ENCODE measurements at regions not wholly inside any gene's neighbourhood (a gene's known extent, or its start where the extent isn't known, plus 50 kb on each side); places are given as distances from the start of the nearest gene placed in this dataset. TPM values are rescaled to one million over a fixed set of nuclear protein-coding genes. Genes with fewer than 3 reads are reported as not detected.

- no peak for DNase-seq
- H3K4me2 ChIP-seq (ENCODE audit: low read length, poor library complexity, severe bottlenecking): no peak overlapping the region
- no peak overlapping the region for H2BK5ac ChIP-seq (ENCODE audit: low read depth, low read length, poor library complexity, severe bottlenecking)
- H2BK12ac ChIP-seq (ENCODE audit: low read length in 2 of 2): no peak overlapping the region
- H3K18ac ChIP-seq (ENCODE audit: low read depth in 1 of 2, low read length in 2 of 2): no peak overlapping the region
- no peak overlapping the region for H4K8ac ChIP-seq (ENCODE audit: low read length)
- no peaks in the 10 kb centered on the region for H3K9me3 ChIP-seq (ENCODE audit: control insufficient read depth, low read length)
- H3K79me1 ChIP-seq (replicated peaks; ENCODE audit: low read length, poor library complexity, severe bottlenecking): no peaks in the 10 kb centered on the region
- H3K9ac ChIP-seq (ENCODE audit: low read length): no peak overlapping the region
- no peak overlapping the region for H3K4me3 ChIP-seq (ENCODE audit: insufficient read depth in 1 of 2, low read depth in 1 of 2, low read length in 2 of 2)
- no peak overlapping the region for H3K23ac ChIP-seq (ENCODE audit: low read length in 2 of 2)
- no peak overlapping the region for H3K14ac ChIP-seq (ENCODE audit: low read length in 2 of 2)
- H3K27ac ChIP-seq (ENCODE audit: low read length, poor library complexity, severe bottlenecking): no peak overlapping the region
- no peaks in the 10 kb centered on the region for H3K4me1 ChIP-seq (ENCODE audit: control insufficient read depth, insufficient read depth, low read depth, low read length)
- no peaks in the 10 kb centered on the region for H3K36me3 ChIP-seq (ENCODE audit: control insufficient read depth in 1 of 2, insufficient read depth in 2 of 2, low read depth in 1 of 2, low read length in 2 of 2)
- no peak overlapping the region for H2BK120ac ChIP-seq (ENCODE audit: low read depth, low read length)
- H4K91ac ChIP-seq (ENCODE audit: low read length): no peak overlapping the region
- H3K4ac ChIP-seq (ENCODE audit: low read depth in 1 of 2, low read length in 2 of 2): no peak overlapping the region
- H3K27me3 ChIP-seq (ENCODE audit: control insufficient read depth in 1 of 2, insufficient read depth in 1 of 2, low read length in 2 of 2): no peaks in the 10 kb centered on the region
- no peak overlapping the region for H2AK5ac ChIP-seq (ENCODE audit: low read length, severe bottlenecking)
- H2AFZ ChIP-seq (ENCODE audit: low read depth, low read length): no peak overlapping the region
- no peak overlapping the region for H2BK15ac ChIP-seq (ENCODE audit: low read depth, poor library complexity, severe bottlenecking)
Measured at GRCh38 chrX:43595931-43596330, 60.2 kb upstream of the MAOA start.

- no peaks in the 10 kb centered on the region for H3K27me3 ChIP-seq (ENCODE audit: control insufficient read depth in 1 of 2, insufficient read depth in 1 of 2, low read length in 2 of 2)
- H2AK5ac ChIP-seq (ENCODE audit: low read length, severe bottlenecking): no peak overlapping the region
- H2BK5ac ChIP-seq (ENCODE audit: low read depth, low read length, poor library complexity, severe bottlenecking): no peak overlapping the region
- no peak overlapping the region for H2AFZ ChIP-seq (ENCODE audit: low read depth, low read length)
- H4K91ac ChIP-seq (ENCODE audit: low read length): no peak overlapping the region
- H3K9me3 ChIP-seq (ENCODE audit: control insufficient read depth, low read length): no peaks in the 10 kb centered on the region
- DNase-seq: no peak
- H3K14ac ChIP-seq (ENCODE audit: low read length in 2 of 2): no peak overlapping the region
- H3K23ac ChIP-seq (ENCODE audit: low read length in 2 of 2): no peak overlapping the region
- no peaks in the 10 kb centered on the region for H3K4me1 ChIP-seq (ENCODE audit: control insufficient read depth, insufficient read depth, low read depth, low read length)
- no peaks in the 10 kb centered on the region for H3K79me1 ChIP-seq (replicated peaks; ENCODE audit: low read length, poor library complexity, severe bottlenecking)
- H3K4me3 ChIP-seq (ENCODE audit: insufficient read depth in 1 of 2, low read depth in 1 of 2, low read length in 2 of 2): no peak overlapping the region
- H2BK15ac ChIP-seq (ENCODE audit: low read depth, poor library complexity, severe bottlenecking): no peak overlapping the region
- H3K4ac ChIP-seq (ENCODE audit: low read depth in 1 of 2, low read length in 2 of 2): peak overlapping the region in 1 of 2 experiments; percentile 8
- H2BK12ac ChIP-seq (ENCODE audit: low read length in 2 of 2): no peak overlapping the region
- no peak overlapping the region for H2BK120ac ChIP-seq (ENCODE audit: low read depth, low read length)
- H3K9ac ChIP-seq (ENCODE audit: low read length): no peak overlapping the region
- H3K18ac ChIP-seq (ENCODE audit: low read depth in 1 of 2, low read length in 2 of 2): no peak overlapping the region
- H3K36me3 ChIP-seq (ENCODE audit: control insufficient read depth in 1 of 2, insufficient read depth in 2 of 2, low read depth in 1 of 2, low read length in 2 of 2): no peaks in the 10 kb centered on the region
- no peak overlapping the region for H4K8ac ChIP-seq (ENCODE audit: low read length)
- no peak overlapping the region for H3K4me2 ChIP-seq (ENCODE audit: low read length, poor library complexity, severe bottlenecking)
- H3K27ac ChIP-seq (ENCODE audit: low read length, poor library complexity, severe bottlenecking): no peak overlapping the region
Measured at GRCh38 chrX:43604753-43605152, 51.3 kb upstream of the MAOA start.

GRCh38 chrX:43605351-43605750 lies 50.7 kb upstream of the MAOA start:
- no peak overlapping the region for H3K27ac ChIP-seq (ENCODE audit: low read length, poor library complexity, severe bottlenecking)
- H3K14ac ChIP-seq (ENCODE audit: low read length in 2 of 2): no peak overlapping the region
- H2BK15ac ChIP-seq (ENCODE audit: low read depth, poor library complexity, severe bottlenecking): no peak overlapping the region
- H3K4ac ChIP-seq (ENCODE audit: low read depth in 1 of 2, low read length in 2 of 2): no peak overlapping the region
- no peak overlapping the region for H3K18ac ChIP-seq (ENCODE audit: low read depth in 1 of 2, low read length in 2 of 2)
- H4K8ac ChIP-seq (ENCODE audit: low read length): no peak overlapping the region
- H3K23ac ChIP-seq (ENCODE audit: low read length in 2 of 2): no peak overlapping the region
- no peaks in the 10 kb centered on the region for H3K36me3 ChIP-seq (ENCODE audit: control insufficient read depth in 1 of 2, insufficient read depth in 2 of 2, low read depth in 1 of 2, low read length in 2 of 2)
- H3K79me1 ChIP-seq (replicated peaks; ENCODE audit: low read length, poor library complexity, severe bottlenecking): no peaks in the 10 kb centered on the region
- no peaks in the 10 kb centered on the region for H3K4me1 ChIP-seq (ENCODE audit: control insufficient read depth, insufficient read depth, low read depth, low read length)
- H3K9ac ChIP-seq (ENCODE audit: low read length): no peak overlapping the region
- no CpG with 5 or more reads among the region's 4 CpGs for WGBS
- no peak overlapping the region for H2BK5ac ChIP-seq (ENCODE audit: low read depth, low read length, poor library complexity, severe bottlenecking)
- no peak overlapping the region for H2AK5ac ChIP-seq (ENCODE audit: low read length, severe bottlenecking)
- H3K9me3 ChIP-seq (ENCODE audit: control insufficient read depth, low read length): no peaks in the 10 kb centered on the region
- H2AFZ ChIP-seq (ENCODE audit: low read depth, low read length): no peak overlapping the region
- no peak overlapping the region for H4K91ac ChIP-seq (ENCODE audit: low read length)
- H2BK12ac ChIP-seq (ENCODE audit: low read length in 2 of 2): no peak overlapping the region
- H3K27me3 ChIP-seq (ENCODE audit: control insufficient read depth in 1 of 2, insufficient read depth in 1 of 2, low read length in 2 of 2): no peaks in the 10 kb centered on the region
- H3K4me3 ChIP-seq (ENCODE audit: insufficient read depth in 1 of 2, low read depth in 1 of 2, low read length in 2 of 2): no peak overlapping the region
- H2BK120ac ChIP-seq (ENCODE audit: low read depth, low read length): no peak overlapping the region
- H3K4me2 ChIP-seq (ENCODE audit: low read length, poor library complexity, severe bottlenecking): no peak overlapping the region
- no peak for DNase-seq

Small RNA genes lying in the stretch of these regions (small RNA-seq; reads per million reads assigned to genes)
- not detected for gene AL451086.1 (ENCODE audit: low read depth)
